GM18867 (cell line): ENCODE measurements at regions not wholly inside any gene's neighbourhood (a gene's known extent, or its start where the extent isn't known, plus 50 kb on each side); places are given as distances from the start of the nearest gene placed in this dataset.

Experiments
- ATAC-seq: cut with Tn5 transposase; IDR thresholded peaks from one replicate; pipeline ENCODE4 v1.9.1; 2021; ENCODE audit warnings: mild to moderate bottlenecking, moderate library complexity; ENCODE audit not compliant: unreplicated experiment

GRCh38 chr12:14275111-14275510 lies 90.4 kb upstream of the ATF7IP start:
- ATAC-seq: no peak

GRCh38 chr12:14275886-14276285 lies 89.6 kb upstream of the ATF7IP start:
- ATAC-seq: no peak

- peak; percentile 34 for ATAC-seq
Measured at GRCh38 chr12:14278294-14278953, 87.1 kb upstream of the ATF7IP start.

- no peak for ATAC-seq
Measured at GRCh38 chr12:14279845-14280244, 85.6 kb upstream of the ATF7IP start.

- ATAC-seq: peak; percentile 34
Measured at GRCh38 chr12:14280921-14281320, 84.6 kb upstream of the ATF7IP start.

- no peak for ATAC-seq
Measured at GRCh38 chr12:14281539-14281938, 83.9 kb upstream of the ATF7IP start.

GRCh38 chr12:14283489-14284144 lies 81.9 kb upstream of the ATF7IP start:
- ATAC-seq: peak; percentile 51

GRCh38 chr12:14284184-14284722 lies 81.2 kb upstream of the ATF7IP start:
- ATAC-seq: peak; percentile 60

GRCh38 chr12:14289601-14290000 lies 75.9 kb upstream of the ATF7IP start:
- no peak for ATAC-seq

- no peak for ATAC-seq
Measured at GRCh38 chr12:14290951-14291350, 74.5 kb upstream of the ATF7IP start.

- ATAC-seq: no peak
Measured at GRCh38 chr12:14303661-14304155, 61.8 kb upstream of the ATF7IP start.

GRCh38 chr12:14307004-14307403 lies 58.5 kb upstream of the ATF7IP start:
- ATAC-seq: no peak

- no peak for ATAC-seq
Measured at GRCh38 chr12:14308516-14308915, 57.0 kb upstream of the ATF7IP start.

- no peak for ATAC-seq
Measured at GRCh38 chr12:14310866-14311265, 54.6 kb upstream of the ATF7IP start.

GRCh38 chr12:14313379-14314138 lies 51.9 kb upstream of the ATF7IP start:
- no peak for ATAC-seq

- no peak for ATAC-seq
Measured at GRCh38 chr12:14314801-14315200, 50.7 kb upstream of the ATF7IP start.

GRCh38 chr12:14315501-14315900 lies 50.0 kb upstream of the ATF7IP start:
- ATAC-seq: no peak
